AG04450 (cell line): ENCODE measurements at regions not wholly inside any gene's neighbourhood (a gene's known extent, or its start where the extent isn't known, plus 50 kb on each side); places are given as distances from the start of the nearest gene placed in this dataset.

Experiments used
- CTCF ChIA-PET: fragments of 300-600, 350-600 bp; formaldehyde crosslinking; extraction: SDS; loops from one replicate; lab custom pipeline; 2022; ENCODE audit warnings: antibody characterized with exemption, inconsistent platforms; lab: Charles Lee
- POLR2A ChIA-PET: fragments of 350-600 bp; formaldehyde crosslinking; extraction: SDS; loops from one replicate; lab custom pipeline; 2021; ENCODE audit warnings: antibody characterized with exemption, inconsistent platforms; lab: Yijun Ruan, JAX
- DNase-seq: peaks from one replicate; pipeline ENCODE4 v3.0.0-alpha.2; 2011; ENCODE audit warnings: low read depth, low spot score
- H3K27ac ChIP-seq: one replicate; pipeline ENCODE4 v1.5.1; 2012; ENCODE audit warnings: low read depth, low read length, control low read depth
- H3K27me3 ChIP-seq: one replicate; pipeline ENCODE4 v1.6.0; 2012; ENCODE audit warnings: low read length; ENCODE audit not compliant: control insufficient read depth, insufficient read depth
- H3K4me3 ChIP-seq: 2 replicates; pipeline ENCODE4 v1.5.1; 2011; ENCODE audit warnings: mild to moderate bottlenecking, low read depth, low read length, control low read depth
- H3K9me3 ChIP-seq: 2 replicates; pipeline ENCODE4 v1.5.1; 2012; ENCODE audit warnings: low read length; ENCODE audit not compliant: control insufficient read depth, insufficient read depth
- TF ChIP-seq, protein P1 (sequence below): IDR thresholded peaks from 2 replicates; pipeline ENCODE4 v1.5.1; 2011; ENCODE audit warnings: low read depth, low read length, control low read depth, inconsistent platforms

DNA sequence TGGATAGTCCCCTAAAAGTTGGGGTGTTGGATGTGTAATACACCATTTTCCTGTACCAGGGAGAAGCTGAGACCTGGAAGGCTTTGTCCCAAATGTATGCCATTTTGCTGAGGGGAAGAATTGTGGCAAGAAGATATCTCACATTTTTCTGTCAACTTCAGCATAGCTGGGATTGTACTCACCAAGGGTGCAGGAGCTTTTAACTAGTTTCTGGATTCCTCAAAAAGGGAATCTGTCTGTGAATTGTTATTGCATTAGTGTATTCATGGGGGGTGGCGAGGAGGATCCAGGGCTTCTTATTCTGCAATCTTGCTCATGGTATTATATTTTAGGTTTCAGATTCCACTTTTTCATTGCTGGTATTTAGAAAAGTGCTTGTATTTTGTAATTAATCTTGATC is 208.2 kb upstream of the MYOCD start:
- TF ChIP-seq, protein P1, sequence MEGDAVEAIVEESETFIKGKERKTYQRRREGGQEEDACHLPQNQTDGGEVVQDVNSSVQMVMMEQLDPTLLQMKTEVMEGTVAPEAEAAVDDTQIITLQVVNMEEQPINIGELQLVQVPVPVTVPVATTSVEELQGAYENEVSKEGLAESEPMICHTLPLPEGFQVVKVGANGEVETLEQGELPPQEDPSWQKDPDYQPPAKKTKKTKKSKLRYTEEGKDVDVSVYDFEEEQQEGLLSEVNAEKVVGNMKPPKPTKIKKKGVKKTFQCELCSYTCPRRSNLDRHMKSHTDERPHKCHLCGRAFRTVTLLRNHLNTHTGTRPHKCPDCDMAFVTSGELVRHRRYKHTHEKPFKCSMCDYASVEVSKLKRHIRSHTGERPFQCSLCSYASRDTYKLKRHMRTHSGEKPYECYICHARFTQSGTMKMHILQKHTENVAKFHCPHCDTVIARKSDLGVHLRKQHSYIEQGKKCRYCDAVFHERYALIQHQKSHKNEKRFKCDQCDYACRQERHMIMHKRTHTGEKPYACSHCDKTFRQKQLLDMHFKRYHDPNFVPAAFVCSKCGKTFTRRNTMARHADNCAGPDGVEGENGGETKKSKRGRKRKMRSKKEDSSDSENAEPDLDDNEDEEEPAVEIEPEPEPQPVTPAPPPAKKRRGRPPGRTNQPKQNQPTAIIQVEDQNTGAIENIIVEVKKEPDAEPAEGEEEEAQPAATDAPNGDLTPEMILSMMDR: no peak
- Histone ChIP-seq H3K9me3 (no peaks in the 10 kb centered on the region; the same call in 1 of the 2 replicates), H3K27me3 (no peaks in the 10 kb centered on the region), H3K27ac (no peak overlapping the region), H3K4me3 (no peak overlapping the region)
- ChIA-PET POLR2A (no interaction called here), CTCF (interaction anchor here (0.9 kb wide), 1 partner anchor 210 kb away, joined by 3 read pairs; no protein-coding TSS in a partner anchor)
- no peak for DNase-seq

- ChIA-PET CTCF (interaction anchor here (1.2 to 1.5 kb wide), 2 partner anchors 9 to 282 kb away, joined by 3 to 4 read pairs; no protein-coding TSS in a partner anchor), POLR2A (no interaction called here)
- H3K9me3 ChIP-seq: no peaks in the 10 kb centered on the region; the same call in 1 of the 2 replicates
- H3K27ac ChIP-seq: no peak overlapping the region
- H3K4me3 ChIP-seq: no peak overlapping the region
- no peaks in the 10 kb centered on the region for H3K27me3 ChIP-seq
- TF ChIP-seq, protein P1: no peak
- DNase-seq: no peak
Measured at GRCh38 chr17:12459736-12460135, 206.0 kb upstream of the MYOCD start.

- TF ChIP-seq, protein P1: no peak
- peak; percentile 29 for DNase-seq
- H3K4me3 ChIP-seq: no peak overlapping the region
- ChIA-PET POLR2A (no interaction called here), CTCF (no interaction called here)
- H3K27ac ChIP-seq: no peak overlapping the region
- H3K27me3 ChIP-seq: no peaks in the 10 kb centered on the region
- H3K9me3 ChIP-seq: no peaks in the 10 kb centered on the region
Measured at GRCh38 chr17:12463102-12463501, 202.6 kb upstream of the MYOCD start.

DNA sequence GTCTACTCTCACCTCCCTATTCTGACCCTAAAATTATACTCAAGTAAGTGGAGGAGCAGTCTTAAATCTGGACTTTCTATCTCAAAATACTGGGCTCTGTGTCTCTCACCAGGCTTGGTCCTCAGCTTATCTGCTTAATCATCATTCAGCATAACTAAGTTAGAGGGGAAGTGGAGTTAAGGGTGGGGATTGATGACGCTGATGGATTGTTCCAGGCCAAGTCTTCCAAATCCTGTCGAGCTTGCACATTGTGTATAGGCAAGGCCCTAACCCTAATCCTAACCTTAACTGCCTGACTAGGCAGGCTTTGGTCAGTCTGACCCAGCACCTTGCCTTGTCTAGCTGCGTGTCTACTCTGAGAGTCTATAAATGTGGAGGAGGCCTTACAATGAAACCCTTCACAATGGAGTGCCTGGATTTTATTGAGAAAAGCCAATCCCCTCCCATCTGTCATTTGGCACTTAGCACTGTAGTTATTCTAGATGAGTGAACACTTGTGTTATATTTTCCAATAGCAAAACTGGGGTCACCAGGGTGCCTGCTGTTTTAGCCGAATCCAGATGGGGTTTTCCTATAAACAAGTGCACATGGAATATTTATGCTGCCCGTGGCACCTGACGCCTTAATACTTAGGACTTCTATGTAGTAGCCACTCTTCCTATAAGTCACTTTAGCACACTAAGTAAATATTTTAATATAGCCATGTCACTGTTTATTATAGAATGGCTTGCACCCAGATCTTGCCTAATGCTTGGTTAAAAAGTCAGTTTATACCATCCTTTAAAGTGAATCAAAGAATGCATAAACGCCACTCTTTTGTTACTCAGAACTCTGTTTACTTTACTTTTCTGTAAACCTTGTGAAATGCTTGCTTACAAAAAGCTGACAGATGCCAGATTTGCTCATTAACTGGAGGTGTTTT is 193.2 kb upstream of the MYOCD start:
- POLR2A ChIA-PET: interaction anchor here (1.0 kb wide), 1 partner anchor 38 kb away, joined by 5 read pairs; no protein-coding TSS in a partner anchor
- CTCF ChIA-PET: interaction anchor here (1.0 kb wide), 1 partner anchor 80 kb away, joined by 4 read pairs; no protein-coding TSS in a partner anchor

More for the DNA sequence above, 193.2 kb upstream of the MYOCD start:
- Histone ChIP-seq H3K27ac (no peak overlapping the region), H3K27me3 (no peaks in the 10 kb centered on the region), H3K9me3 (peaks cover 3% of the 10 kb centered on the region; the same call in 1 of the 2 replicates), H3K4me3 (no peak overlapping the region)
- peak; percentile 50 for DNase-seq
- TF ChIP-seq, protein P1: no peak
